Epithelial cell of proximal tubule (primary cell): ENCODE measurements at regions not wholly inside any gene's neighbourhood (a gene's known extent, or its start where the extent isn't known, plus 50 kb on each side); places are given as distances from the start of the nearest gene placed in this dataset.

Experiments used
- DNase-seq: peaks from one replicate; pipeline ENCODE4 v3.0.0-alpha.2; 2011; ENCODE audit warnings: low read depth
- H3K4me3 ChIP-seq: 2 replicates; pipeline ENCODE4 v1.5.1; 2011; ENCODE audit warnings: low read depth, mild to moderate bottlenecking, low read length
- TF ChIP-seq, protein P1 (sequence below): conservative IDR thresholded peaks from 2 replicates; pipeline ENCODE4 v1.5.1; 2012; ENCODE audit warnings: low read depth, mild to moderate bottlenecking, low read length

DNA sequence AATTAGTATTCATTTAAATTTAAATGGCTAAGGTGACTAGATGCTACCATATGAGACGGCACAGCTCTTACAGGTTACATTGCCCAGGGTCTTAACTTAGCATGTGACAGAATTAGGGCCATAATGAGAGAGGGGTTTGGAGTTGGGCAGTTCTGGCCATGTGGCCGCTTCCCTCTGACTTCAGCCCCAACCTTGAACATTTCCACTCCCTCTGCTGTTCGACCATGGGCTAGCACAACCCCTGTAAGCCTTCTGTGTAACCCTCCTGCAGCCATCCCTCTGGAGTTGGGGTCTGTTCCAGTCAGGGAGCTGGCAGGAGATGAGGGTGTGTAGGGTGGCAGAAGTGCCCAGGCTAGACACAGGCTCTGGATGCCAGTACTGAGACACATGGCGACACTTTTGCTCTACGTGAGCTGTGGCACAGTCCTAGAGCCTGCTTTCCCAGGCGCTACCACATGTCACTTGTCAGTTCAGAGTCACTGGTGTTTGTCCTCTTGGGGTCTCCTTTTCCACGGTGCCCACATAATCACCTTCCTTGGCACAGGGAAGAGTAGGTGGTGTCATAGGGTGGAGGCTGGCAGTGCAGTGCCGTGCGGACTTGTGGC, 128.7 kb upstream of the PITX1 start:
- H3K4me3 ChIP-seq, result no peak overlapping the region
- TF ChIP-seq, protein P1, sequence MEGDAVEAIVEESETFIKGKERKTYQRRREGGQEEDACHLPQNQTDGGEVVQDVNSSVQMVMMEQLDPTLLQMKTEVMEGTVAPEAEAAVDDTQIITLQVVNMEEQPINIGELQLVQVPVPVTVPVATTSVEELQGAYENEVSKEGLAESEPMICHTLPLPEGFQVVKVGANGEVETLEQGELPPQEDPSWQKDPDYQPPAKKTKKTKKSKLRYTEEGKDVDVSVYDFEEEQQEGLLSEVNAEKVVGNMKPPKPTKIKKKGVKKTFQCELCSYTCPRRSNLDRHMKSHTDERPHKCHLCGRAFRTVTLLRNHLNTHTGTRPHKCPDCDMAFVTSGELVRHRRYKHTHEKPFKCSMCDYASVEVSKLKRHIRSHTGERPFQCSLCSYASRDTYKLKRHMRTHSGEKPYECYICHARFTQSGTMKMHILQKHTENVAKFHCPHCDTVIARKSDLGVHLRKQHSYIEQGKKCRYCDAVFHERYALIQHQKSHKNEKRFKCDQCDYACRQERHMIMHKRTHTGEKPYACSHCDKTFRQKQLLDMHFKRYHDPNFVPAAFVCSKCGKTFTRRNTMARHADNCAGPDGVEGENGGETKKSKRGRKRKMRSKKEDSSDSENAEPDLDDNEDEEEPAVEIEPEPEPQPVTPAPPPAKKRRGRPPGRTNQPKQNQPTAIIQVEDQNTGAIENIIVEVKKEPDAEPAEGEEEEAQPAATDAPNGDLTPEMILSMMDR, result peak; percentile 27
- no peak for DNase-seq

DNA sequence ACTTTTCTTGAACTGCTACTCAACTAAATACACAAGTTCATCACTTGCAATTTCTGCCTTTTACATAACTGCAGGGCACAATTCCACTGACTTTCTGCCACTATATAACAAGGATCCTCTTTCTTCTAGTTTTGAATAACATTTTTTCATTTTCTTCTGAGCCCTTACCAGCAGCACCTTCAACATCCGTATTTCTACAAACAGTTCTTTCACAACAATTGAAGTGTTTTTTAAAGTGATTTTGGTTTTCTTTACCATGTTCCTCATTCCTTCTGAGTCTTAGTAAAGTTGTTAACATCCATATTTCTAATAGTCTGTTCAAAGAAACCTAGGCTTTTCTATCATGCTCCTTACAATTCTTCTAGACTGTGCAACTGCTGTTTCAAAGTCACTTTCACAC, 127.2 kb upstream of the PITX1 start:
- no peak for DNase-seq
- TF ChIP-seq, protein P1, result no peak
- H3K4me3 ChIP-seq, result no peak overlapping the region

DNA sequence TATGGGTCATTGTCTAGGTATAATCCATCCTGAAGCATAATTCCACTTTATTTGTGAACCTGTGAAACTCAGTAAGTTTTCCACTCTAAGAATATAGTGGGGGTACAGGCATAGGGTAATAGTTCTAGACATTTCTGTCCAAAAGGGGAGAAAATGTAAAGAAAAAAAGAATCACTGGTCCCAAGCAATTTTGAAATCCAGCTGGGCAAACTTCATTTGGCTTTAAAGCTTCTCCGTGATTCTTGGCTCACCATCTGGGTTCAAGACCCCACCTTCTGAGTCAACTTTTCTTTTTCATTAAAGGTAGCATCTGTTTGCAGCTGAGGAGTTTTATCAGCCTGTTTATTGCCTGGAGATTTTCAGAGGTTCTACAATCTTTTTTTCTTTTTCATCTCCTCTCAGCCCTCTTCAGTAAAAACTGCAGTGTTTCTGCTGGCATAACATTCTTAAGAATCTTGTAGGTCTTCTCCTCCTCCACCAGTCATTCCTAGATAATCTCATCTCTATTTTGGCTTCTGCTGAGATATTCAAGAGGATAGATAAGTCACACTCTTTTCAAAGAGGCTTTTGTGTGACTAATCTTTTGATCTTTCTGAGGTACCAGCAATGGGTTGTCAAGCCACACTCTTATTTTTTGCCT, 126.1 kb upstream of the PITX1 start:
- DNase-seq, result no peak
- no peak overlapping the region for H3K4me3 ChIP-seq
- TF ChIP-seq, protein P1, result no peak

DNA sequence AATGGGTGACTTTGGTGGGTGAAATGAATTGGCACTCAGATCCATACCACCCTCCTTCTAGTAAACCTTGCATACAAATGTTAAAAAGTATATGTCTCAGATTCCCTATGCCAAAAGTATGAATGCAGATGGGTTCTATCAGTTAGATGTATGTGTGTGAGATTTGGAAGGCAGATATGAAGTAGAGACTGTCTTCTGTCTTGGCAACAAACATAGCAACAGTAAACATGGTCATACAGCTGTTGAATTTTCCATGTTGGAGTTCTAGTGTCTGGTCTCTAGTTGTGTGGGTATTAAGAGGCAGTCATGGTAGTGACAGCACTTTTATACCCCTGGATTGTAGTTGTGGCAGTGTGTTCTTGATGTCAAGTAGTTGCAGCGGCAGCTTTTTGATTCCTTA, 125.6 kb upstream of the PITX1 start:
- TF ChIP-seq, protein P1, result no peak
- no peak for DNase-seq
- H3K4me3 ChIP-seq, result no peak overlapping the region

DNA sequence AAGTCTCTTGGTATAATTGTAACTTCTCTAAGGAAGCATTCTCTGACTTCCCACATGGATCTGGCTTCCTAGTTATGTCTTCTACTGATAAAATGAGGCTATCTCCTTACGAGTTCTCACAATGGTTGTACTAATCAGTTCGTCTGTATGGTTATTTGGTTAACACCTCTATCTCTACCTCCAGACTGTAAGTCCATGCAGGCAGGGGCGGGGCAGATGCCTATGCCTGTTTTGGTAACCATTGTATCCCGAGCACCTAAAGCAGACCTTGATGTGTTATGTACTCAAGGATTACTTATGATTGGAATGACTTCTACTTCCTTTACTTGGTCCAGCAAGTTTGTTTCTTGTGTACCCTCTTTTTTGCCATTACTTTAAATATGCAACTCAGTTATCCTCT, 125.0 kb upstream of the PITX1 start:
- TF ChIP-seq, protein P1, result no peak
- no peak overlapping the region for H3K4me3 ChIP-seq
- DNase-seq, result no peak

DNA sequence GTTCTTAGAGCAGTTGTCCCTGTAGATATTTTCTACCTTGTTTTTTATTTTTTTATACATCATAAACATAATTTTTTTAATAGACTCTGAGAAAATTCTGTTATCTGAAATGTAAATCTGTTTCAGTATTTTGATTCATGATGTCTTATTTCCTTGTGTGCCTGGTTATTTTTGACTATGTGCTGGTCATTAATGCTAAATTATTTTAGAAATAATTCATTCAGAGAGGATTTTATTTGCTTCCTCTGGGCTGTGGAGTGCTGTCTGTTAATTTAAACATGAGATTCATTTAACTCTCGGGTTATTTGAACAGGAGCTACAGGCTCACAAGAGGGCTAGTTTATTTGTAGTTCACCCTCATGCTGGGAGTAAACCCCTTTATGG, 124.3 kb upstream of the PITX1 start:
- H3K4me3 ChIP-seq, result no peak overlapping the region
- TF ChIP-seq, protein P1, result no peak
- no peak for DNase-seq
